ENCODE measurements at regions not wholly inside any gene's neighbourhood (a gene's known extent, or its start where the extent isn't known, plus 50 kb on each side); places are given as distances from the start of the nearest gene placed in this dataset.

- TF ChIP-seq CTCF (IDR thresholded peaks at IDR 0.05) (no peak), POLR2A (IDR thresholded peaks at IDR 0.05) (no peak)
Measured at GRCh38 chr22:49286181-49286760, 541.4 kb downstream of the BRD1 start.

All from adrenal gland (tissue), 5 donors.